GM23248 (cell line): ENCODE measurements at regions not wholly inside any gene's neighbourhood (a gene's known extent, or its start where the extent isn't known, plus 50 kb on each side); places are given as distances from the start of the nearest gene placed in this dataset.

ENCODE experiments used
- EZH2 ChIP-seq: fragments of 200-600 bp; sonication (generic); IDR thresholded peaks from 2 replicates; pipeline ENCODE4 v1.6.1; 2018; ENCODE audit warnings: antibody characterized with exemption, mild to moderate bottlenecking; ENCODE audit not compliant: insufficient read depth, poor library complexity, severe bottlenecking
- EZH2phosphoT487 ChIP-seq: fragments of 200-600 bp; sonication (generic); IDR thresholded peaks from 2 replicates; pipeline ENCODE4 v1.6.1; 2018; ENCODE audit warnings: antibody characterized with exemption, moderate library complexity, mild to moderate bottlenecking, low read depth; ENCODE audit not compliant: insufficient read depth

- TF ChIP-seq EZH2phosphoT487 (no peak), EZH2 (no peak)
Measured at GRCh38 chr2:177021706-177022343, 190.8 kb upstream of the HNRNPA3 start.
